Stimulated activated CD4-positive, alpha-beta T cell treated with anti-CD3 and anti-CD28 coated beads, Interleukin-1b, Interleukin-23, amount 100 ng/mL, for 1 hour (primary cell): ENCODE measurements at regions not wholly inside any gene's neighbourhood (a gene's known extent, or its start where the extent isn't known, plus 50 kb on each side); places are given as distances from the start of the nearest gene placed in this dataset.
"Not testable (repeated sequence)": the region's sequence is repeated elsewhere in the genome, so short reads cannot be mapped to it uniquely, and the experiment has no call there.

Experiments used
- DNase-seq, 2 donors: peaks; one replicate each; pipeline ENCODE4 v3.0.0-alpha.2; 2020; ENCODE audit warnings: low read depth in 2 of 2

GRCh38 chr13:89034015-89034414 is 1362.8 kb downstream of the SLITRK5 start:
- no peak for DNase-seq

DNA sequence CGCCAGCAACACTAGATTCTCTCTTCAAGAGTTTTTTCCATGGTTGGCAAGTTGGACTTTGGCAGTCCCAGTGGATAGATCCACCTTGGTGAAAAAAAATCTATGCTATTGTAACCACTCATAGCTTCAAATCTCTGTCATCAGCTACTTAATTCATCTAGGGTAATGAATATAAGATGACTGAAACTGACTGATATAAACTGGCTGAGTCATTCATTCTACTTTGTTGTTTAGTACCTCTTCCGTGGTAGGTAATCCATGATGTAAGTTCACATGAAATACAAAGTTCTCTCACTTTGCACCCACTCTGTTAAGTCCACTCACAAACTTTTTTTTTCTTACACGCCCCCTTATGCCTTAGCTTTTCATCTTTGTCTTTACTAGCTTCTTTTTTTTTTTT is 1381.5 kb downstream of the SLITRK5 start:
- DNase-seq, result no peak

DNA sequence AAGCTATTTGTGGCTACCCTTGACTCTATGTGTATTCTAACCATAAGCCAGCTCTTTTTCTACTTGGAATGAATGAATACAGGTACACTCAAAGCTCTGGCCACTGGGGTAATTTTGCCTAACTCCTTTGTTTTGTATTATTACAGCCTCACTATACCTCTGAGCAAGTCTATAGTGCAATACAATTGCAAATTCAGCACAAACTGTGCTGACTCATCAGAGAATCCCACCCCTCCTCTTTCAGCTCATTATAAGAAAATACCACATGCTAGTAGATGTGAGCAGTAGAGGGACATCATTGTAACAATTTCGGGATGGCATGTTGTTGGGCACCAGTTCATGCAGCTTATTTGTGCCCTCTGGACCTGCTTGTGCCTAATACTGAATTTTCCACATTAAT is 1382.2 kb downstream of the SLITRK5 start:
- no peak for DNase-seq

- no peak for DNase-seq
Measured at GRCh38 chr13:89057274-89057673, 1386.1 kb downstream of the SLITRK5 start.

- no peak for DNase-seq
Measured at GRCh38 chr13:89057862-89058261, 1386.7 kb downstream of the SLITRK5 start.

- no peak for DNase-seq
Measured at GRCh38 chr13:89061821-89062220, 1390.7 kb downstream of the SLITRK5 start.

DNA sequence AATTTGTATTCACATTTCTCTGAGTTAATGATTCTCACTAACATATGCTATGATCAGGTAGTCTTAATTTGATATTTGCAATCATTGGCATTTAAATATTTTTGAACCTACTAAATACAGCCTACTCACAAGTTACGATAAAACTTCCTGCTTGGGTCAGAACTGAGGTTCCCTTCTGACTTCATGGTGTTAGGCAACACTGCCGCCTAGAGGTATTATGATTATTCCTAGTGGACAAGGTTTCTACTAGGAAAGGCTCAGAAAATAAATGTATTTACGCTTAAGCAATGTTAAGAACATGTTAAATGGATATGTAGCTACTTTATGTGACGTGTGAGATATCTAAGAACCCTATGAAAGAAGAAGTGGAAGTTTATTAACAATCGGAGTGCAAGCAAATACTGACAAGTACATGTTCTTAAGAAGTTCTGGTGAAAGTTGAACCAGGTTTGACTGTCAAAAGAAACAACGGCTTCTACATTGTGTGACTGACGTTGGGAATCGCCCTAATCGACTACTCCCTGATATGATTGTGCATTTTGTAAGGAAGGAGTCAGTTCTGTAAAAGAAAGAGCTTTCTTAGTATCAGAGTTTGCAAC is 1395.8 kb downstream of the SLITRK5 start:
- DNase-seq, result no peak

DNA sequence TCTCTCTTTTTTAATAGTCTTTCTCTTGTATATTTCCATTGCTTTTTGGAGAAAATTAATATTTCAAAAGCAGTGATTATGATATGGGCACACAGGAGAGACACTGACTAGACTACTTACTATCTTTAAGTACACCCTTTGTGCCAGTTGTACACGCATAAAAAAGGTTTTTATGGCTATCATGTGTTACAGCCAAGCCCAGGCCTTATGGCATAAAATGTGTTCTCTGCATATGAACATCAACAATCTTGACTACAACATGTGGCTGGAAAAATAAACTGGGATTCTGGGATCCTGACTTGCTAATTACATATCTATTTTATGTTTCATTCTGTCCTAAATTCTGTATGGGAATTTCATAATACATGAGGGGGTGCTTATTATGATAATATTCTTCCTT is 1401.8 kb downstream of the SLITRK5 start:
- DNase-seq, result no peak

GRCh38 chr13:89076622-89077021 is 1405.5 kb downstream of the SLITRK5 start:
- DNase-seq, result no peak

GRCh38 chr13:89082623-89083022 is 1411.5 kb downstream of the SLITRK5 start:
- no peak for DNase-seq

DNA sequence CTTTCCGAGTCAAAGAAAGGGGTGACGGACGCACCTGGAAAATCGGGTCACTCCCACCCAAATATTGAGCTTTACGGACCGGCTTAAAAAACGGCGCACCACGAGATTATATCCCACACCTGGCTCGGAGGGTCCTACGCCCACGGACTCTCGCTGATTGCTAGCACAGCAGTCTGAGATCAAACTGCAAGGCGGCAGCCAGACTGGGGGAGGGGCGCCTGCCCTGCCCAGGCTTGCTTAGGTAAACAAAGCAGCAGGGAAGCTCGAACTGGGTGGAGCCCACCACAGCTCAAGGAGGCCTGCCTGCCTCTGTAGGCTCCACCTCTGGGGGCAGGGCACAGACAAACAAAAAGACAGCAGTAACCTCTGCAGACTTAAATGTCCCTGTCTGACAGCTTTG is 1416.9 kb downstream of the SLITRK5 start:
- not testable (repeated sequence) for DNase-seq

DNA sequence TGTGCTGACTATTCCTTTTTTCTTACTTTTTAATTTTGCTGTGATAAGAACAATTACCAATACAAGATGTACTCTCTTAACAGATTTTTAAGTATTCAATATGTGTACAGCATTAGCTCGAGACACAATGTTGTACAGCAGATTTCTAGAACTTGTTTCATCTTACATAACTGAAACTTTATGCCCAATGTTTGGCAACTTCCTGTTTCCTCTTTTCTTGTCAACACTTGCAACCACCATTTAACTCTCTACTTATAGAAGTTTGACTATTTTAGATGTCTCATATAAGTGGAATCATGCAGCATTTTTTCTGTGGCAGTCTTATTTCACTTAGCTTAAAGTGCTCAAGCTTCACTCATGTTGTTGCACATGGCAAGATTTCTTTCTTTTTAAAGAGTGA is 1426.8 kb downstream of the SLITRK5 start:
- no peak for DNase-seq

- DNase-seq, result no peak
Measured at GRCh38 chr13:89113744-89114143, 1442.6 kb downstream of the SLITRK5 start.

DNA sequence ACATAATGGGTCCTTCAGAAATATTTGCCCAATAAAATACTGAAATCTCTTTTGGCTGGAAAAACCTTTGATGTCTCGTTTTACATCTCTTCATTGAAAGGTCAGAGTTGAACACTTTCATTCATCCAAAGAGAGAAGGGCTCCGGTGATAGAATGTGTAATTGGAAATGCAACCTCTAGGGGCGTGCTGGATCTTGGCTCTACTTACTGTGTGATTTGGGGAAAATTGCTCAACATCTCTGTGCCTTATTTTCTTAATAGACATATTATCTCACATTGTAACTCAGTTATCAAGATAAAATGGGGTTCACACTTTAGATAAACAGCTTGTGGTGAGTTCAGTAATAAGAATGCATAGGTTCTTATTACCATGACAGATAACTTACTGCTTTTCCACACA is 1444.1 kb downstream of the SLITRK5 start:
- DNase-seq, result no peak

GRCh38 chr13:89136678-89137077 is 1465.5 kb downstream of the SLITRK5 start:
- no peak for DNase-seq

DNA sequence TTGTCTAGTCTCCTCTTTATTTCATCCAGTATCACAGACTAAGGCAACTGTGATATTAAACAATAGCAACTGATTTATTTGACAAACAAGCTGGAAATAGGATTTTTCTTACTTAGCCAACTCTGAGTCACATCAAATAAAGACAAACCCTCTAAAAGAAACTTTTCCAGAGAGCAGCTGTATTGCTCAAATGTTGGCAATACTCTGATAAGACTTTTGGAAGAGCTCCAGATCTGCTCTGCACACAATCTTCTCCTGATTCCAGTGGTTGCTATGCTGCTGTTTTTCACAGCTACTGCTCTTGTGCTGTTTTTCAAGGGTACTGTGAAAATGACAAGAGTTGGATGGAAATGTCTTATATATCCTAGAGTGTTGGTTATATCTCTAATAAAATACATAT is 1479.2 kb downstream of the SLITRK5 start:
- no peak for DNase-seq

GRCh38 chr13:89153941-89154340 is 1482.8 kb downstream of the SLITRK5 start:
- no peak for DNase-seq

DNA sequence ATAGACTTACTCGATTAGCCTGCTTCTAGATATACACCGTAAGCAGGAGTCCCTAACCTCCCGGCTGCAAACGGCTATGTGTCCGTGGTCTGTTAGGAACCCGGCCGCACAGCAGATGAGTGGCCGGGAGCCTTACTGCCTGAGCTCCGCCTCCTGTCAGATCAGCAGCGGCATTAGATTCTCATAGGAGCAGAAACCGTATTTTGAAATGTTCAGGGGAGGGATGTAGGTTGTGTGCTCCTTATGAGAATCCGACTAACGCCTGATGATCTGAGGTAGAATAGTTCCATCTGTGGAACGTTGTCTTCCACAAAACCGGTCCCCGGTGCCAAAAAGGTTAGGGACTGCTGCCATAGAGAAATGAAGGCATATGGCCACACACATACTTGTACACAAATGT is 1491.9 kb downstream of the SLITRK5 start:
- no peak for DNase-seq

- DNase-seq, result no peak
Measured at GRCh38 chr13:89165685-89166084, 1494.5 kb downstream of the SLITRK5 start.

DNA sequence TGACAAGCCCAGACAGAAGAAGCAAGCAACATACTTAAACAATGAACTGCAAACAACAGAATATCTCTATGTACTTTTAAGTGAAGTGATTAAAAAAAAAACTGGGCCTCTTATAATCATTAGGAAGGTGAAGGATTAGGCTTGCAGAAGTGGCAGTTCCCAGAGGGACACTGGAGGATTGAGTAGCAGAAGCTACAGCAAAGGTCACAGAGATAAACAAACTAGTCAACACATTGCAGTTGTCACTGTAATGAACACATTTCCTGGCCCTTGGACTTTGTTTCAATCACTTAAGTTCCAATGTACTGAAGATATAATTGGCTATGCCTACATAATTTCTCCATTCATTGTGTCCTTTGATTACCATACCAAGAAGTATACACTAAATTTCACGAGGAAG is 1498.8 kb downstream of the SLITRK5 start:
- no peak for DNase-seq

DNA sequence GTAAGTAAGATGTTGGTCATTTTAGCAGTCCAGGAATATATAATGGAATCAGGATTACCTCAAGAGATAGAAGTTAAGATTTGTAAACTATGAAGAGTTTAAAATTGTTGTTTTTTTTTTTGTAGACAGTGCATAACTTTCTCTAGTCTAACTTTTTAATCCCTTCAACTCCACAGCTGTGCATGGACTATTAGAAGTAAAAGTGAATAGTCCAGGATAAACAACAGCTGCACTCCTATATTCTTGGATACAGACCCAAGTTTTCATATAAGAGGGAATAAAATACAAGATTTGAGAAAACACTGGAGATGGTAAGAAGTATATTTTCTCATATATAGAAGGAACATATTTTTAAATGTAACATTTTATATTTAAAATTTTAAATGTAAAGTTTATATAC is 1509.9 kb downstream of the SLITRK5 start:
- no peak for DNase-seq

GRCh38 chr13:89199138-89199537 is 1528.0 kb downstream of the SLITRK5 start:
- DNase-seq, result no peak

GRCh38 chr13:89204435-89204834 is 1533.3 kb downstream of the SLITRK5 start:
- no peak for DNase-seq

- no peak for DNase-seq
Measured at GRCh38 chr13:89205856-89206520, 1534.8 kb downstream of the SLITRK5 start.
